MM.1S (cell line): ENCODE measurements at regions not wholly inside any gene's neighbourhood (a gene's known extent, or its start where the extent isn't known, plus 50 kb on each side); places are given as distances from the start of the nearest gene placed in this dataset.

ENCODE experiments used
- DNase-seq: peaks from one replicate; pipeline ENCODE4 v3.0.0-alpha.2; 2015
- H2AFZ ChIP-seq: fragments of 300-600 bp; sonication (generic); 2 replicates; pipeline ENCODE4 v1.6.0; 2016; ENCODE audit warnings: antibody characterized with exemption, low read length
- H3F3A ChIP-seq: fragments of 300-600 bp; sonication (generic); 2 replicates; pipeline ENCODE4 v1.6.1; 2016; ENCODE audit warnings: mild to moderate bottlenecking, antibody characterized with exemption, low read length, moderate library complexity, mixed read lengths; ENCODE audit not compliant: insufficient read depth
- H3K27ac ChIP-seq: fragments of 300-600 bp; sonication (generic); 2 replicates; pipeline ENCODE4 v1.5.1; 2016; ENCODE audit warnings: mild to moderate bottlenecking, low read length
- H3K27me3 ChIP-seq: fragments of 300-600 bp; sonication (generic); replicated peaks from 2 replicates; pipeline ENCODE4 v1.6.0; 2016; ENCODE audit warnings: low read length; ENCODE audit not compliant: insufficient read depth
- H3K36me3 ChIP-seq: fragments of 300-600 bp; sonication (generic); replicated peaks from 2 replicates; pipeline ENCODE4 v1.6.1; 2016; ENCODE audit warnings: mild to moderate bottlenecking, low read length, mixed read lengths; ENCODE audit not compliant: insufficient read depth
- H3K4me1 ChIP-seq: fragments of 300-600 bp; sonication (generic); 2 replicates; pipeline ENCODE4 v1.6.1; 2016; ENCODE audit warnings: low read length, mixed read lengths
- H3K4me2 ChIP-seq: fragments of 300-600 bp; sonication (generic); 2 replicates; pipeline ENCODE4 v1.6.0; 2016; ENCODE audit warnings: low read depth, low read length
- H3K4me3 ChIP-seq: fragments of 300-600 bp; sonication (generic); 2 replicates; pipeline ENCODE4 v1.5.1; 2016; ENCODE audit warnings: low read length, mixed read lengths
- H3K79me2 ChIP-seq: fragments of 300-600 bp; sonication (generic); 2 replicates; pipeline ENCODE4 v1.6.1; 2016; ENCODE audit warnings: mixed run types, low read length, mixed read lengths
- H3K9ac ChIP-seq: fragments of 300-600 bp; sonication (generic); 2 replicates; pipeline ENCODE4 v1.6.1; 2016; ENCODE audit warnings: low read length, mixed read lengths
- H3K9me2 ChIP-seq: fragments of 300-600 bp; sonication (generic); replicated peaks from 2 replicates; pipeline ENCODE4 v1.6.1; 2016; ENCODE audit warnings: mild to moderate bottlenecking, low read length, mixed read lengths; ENCODE audit not compliant: insufficient read depth
- H3K9me3 ChIP-seq: fragments of 300-600 bp; sonication (generic); replicated peaks from 2 replicates; pipeline ENCODE4 v1.6.1; 2016; ENCODE audit warnings: mild to moderate bottlenecking, low read length, mixed read lengths; ENCODE audit not compliant: insufficient read depth
- H4K20me1 ChIP-seq: fragments of 300-600 bp; sonication (generic); 2 replicates; pipeline ENCODE4 v1.6.1; 2016; ENCODE audit warnings: mild to moderate bottlenecking, low read length, moderate library complexity, mixed read lengths; ENCODE audit not compliant: insufficient read depth
- CTCF ChIP-seq: fragments of 300-600 bp; sonication (generic); IDR thresholded peaks from 2 replicates; pipeline ENCODE4 v1.5.1; 2016; ENCODE audit warnings: antibody characterized with exemption, low read length, mixed read lengths
- EZH2 ChIP-seq: fragments of 300-600 bp; sonication (generic); optimal IDR thresholded peaks from 2 replicates; pipeline ENCODE3; 2017; ENCODE audit warnings: low read depth, mild to moderate bottlenecking, antibody characterized with exemption, low read length, mixed read lengths
- EZH2phosphoT487 ChIP-seq: fragments of 300-600 bp; sonication (generic); IDR thresholded peaks from 2 replicates; pipeline ENCODE4 v1.6.1; 2018; ENCODE audit warnings: antibody characterized with exemption, low read length

- Histone ChIP-seq H3K79me2 (no peaks in the 10 kb centered on the region), H3K36me3 (no peaks in the 10 kb centered on the region), H4K20me1 (no peaks in the 10 kb centered on the region), H3K27me3 (no peaks in the 10 kb centered on the region), H3K27ac (no peak overlapping the region), H3K9ac (no peak overlapping the region), H3K4me1 (0 out of 2 replicates have a peak, but pooled peaks cover 7% of the 10 kb centered on the region), H3K9me3 (no peaks in the 10 kb centered on the region), H3K9me2 (no peaks in the 10 kb centered on the region), H3K4me2 (no peak overlapping the region), H3K4me3 (no peak overlapping the region), H3F3A (no peaks in the 10 kb centered on the region), H2AFZ (no peak overlapping the region)
- TF ChIP-seq CTCF (no peak), EZH2 (no peak), EZH2phosphoT487 (no peak)
- no peak for DNase-seq
These were observed 124.0 kb upstream of the PPARGC1A start for GRCh38 chr4:24013668-24014422.

GRCh38 chr4:24010994-24011393, 121.1 kb upstream of the PPARGC1A start:
- Histone ChIP-seq H3K79me2 (no peaks in the 10 kb centered on the region), H3K9me2 (no peaks in the 10 kb centered on the region), H3K27ac (no peak overlapping the region), H2AFZ (no peak overlapping the region), H3K36me3 (no peaks in the 10 kb centered on the region), H3K9ac (no peak overlapping the region), H3K4me1 (0 out of 2 replicates have a peak, but pooled peaks cover 7% of the 10 kb centered on the region), H3K4me3 (no peak overlapping the region), H3K9me3 (no peaks in the 10 kb centered on the region), H4K20me1 (no peaks in the 10 kb centered on the region), H3K4me2 (no peak overlapping the region), H3F3A (no peaks in the 10 kb centered on the region), H3K27me3 (no peaks in the 10 kb centered on the region)
- TF ChIP-seq EZH2 (no peak), EZH2phosphoT487 (no peak), CTCF (no peak)
- no peak for DNase-seq

- no peak for TF ChIP-seq EZH2
- no peak for TF ChIP-seq EZH2phosphoT487
- TF ChIP-seq CTCF, result no peak
- no peak for DNase-seq
- H3K4me2 ChIP-seq, result no peak overlapping the region
- H3K4me3 ChIP-seq, result no peak overlapping the region
- H3K4me1 ChIP-seq, result 0 out of 2 replicates have a peak, but pooled peaks cover 7% of the 10 kb centered on the region
- H3K79me2 ChIP-seq, result no peaks in the 10 kb centered on the region
- no peaks in the 10 kb centered on the region for H4K20me1 ChIP-seq
- no peak overlapping the region for H3K27ac ChIP-seq
- no peak overlapping the region for H3K9ac ChIP-seq
- no peaks in the 10 kb centered on the region for H3K27me3 ChIP-seq
- no peaks in the 10 kb centered on the region for H3F3A ChIP-seq
- H3K36me3 ChIP-seq, result no peaks in the 10 kb centered on the region
- H3K9me2 ChIP-seq, result no peaks in the 10 kb centered on the region
- H2AFZ ChIP-seq, result no peak overlapping the region
- no peaks in the 10 kb centered on the region for H3K9me3 ChIP-seq
These were observed 120.7 kb upstream of the PPARGC1A start for GRCh38 chr4:24010573-24010972.
